ENCODE measurements at regions not wholly inside any gene's neighbourhood (a gene's known extent, or its start where the extent isn't known, plus 50 kb on each side); places are given as distances from the start of the nearest gene placed in this dataset.

DNA sequence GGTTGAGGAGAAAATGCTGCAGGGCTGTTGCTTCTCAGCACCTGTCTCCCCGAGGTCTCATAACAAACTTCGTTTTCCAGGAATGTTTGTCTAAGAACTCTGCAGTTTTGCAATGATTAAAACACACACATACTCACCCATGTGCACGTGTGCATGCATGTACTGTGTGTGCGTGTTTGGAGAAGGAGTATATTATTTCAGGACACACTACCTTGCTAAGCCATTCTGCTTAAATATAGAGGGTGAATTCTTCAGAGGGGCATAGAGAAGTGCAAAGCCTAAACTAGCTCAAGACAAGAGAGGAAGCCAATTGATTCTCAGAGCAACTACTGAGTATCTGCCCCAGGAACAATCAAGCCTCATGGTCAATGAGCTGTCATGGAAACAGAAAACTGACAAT is 298.4 kb upstream of the MGMT start:
- 0% methylated on average over 4 of the region's 4 CpGs for WGBS (ENCODE audit: low lambda C conversion rate)

More for the DNA sequence above, 298.4 kb upstream of the MGMT start:
- intact Hi-C loops (cut with micrococcal nuclease; ENCODE audit: unreplicated experiment) (no loop called here), in situ Hi-C loops (cut with HindIII; ENCODE audit: extremely low pct_ligation_motif_present, low pct_unique_long_range_greater_than_20kb) (no loop called here)
- TF ChIP-seq ZNF546 (CRISPR knock-in tag; conservative IDR thresholded peaks at IDR 0.05): no peak
- TF ChIP-seq ATF3 (CRISPR knock-in tag; IDR thresholded peaks at IDR 0.05): no peak
- no peak for TF ChIP-seq ZNF547 (CRISPR knock-in tag; IDR thresholded peaks at IDR 0.05)
- no peak for TF ChIP-seq NCOR1 (IDR thresholded peaks at IDR 0.05; ENCODE audit: borderline replicate concordance, low read length)
- TF ChIP-seq IRF2 (CRISPR knock-in tag; IDR thresholded peaks at IDR 0.05): no peak
- no peak for TF ChIP-seq SUZ12 (IDR thresholded peaks at IDR 0.05; ENCODE audit: low read depth, low read length)
- TF ChIP-seq KAT7 (CRISPR knock-in tag; IDR thresholded peaks at IDR 0.05; ENCODE audit: borderline replicate concordance): no peak
- TF ChIP-seq KLF11 (CRISPR knock-in tag; IDR thresholded peaks at IDR 0.05): no peak
- no peak for TF ChIP-seq ZBTB39 (CRISPR knock-in tag; IDR thresholded peaks at IDR 0.05)
- TF ChIP-seq, protein P1, sequence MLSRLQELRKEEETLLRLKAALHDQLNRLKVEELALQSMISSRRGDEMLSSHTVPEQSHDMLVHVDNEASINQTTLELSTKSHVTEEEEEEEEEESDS (CRISPR knock-in tag; IDR thresholded peaks at IDR 0.05; ENCODE audit: borderline replicate concordance): no peak
- no peak for TF ChIP-seq SNAI1 (CRISPR knock-in tag; IDR thresholded peaks at IDR 0.05; ENCODE audit: borderline replicate concordance)
- no peak for TF ChIP-seq ZNF850 (CRISPR knock-in tag; conservative IDR thresholded peaks at IDR 0.05)
- TF ChIP-seq, protein P2, sequence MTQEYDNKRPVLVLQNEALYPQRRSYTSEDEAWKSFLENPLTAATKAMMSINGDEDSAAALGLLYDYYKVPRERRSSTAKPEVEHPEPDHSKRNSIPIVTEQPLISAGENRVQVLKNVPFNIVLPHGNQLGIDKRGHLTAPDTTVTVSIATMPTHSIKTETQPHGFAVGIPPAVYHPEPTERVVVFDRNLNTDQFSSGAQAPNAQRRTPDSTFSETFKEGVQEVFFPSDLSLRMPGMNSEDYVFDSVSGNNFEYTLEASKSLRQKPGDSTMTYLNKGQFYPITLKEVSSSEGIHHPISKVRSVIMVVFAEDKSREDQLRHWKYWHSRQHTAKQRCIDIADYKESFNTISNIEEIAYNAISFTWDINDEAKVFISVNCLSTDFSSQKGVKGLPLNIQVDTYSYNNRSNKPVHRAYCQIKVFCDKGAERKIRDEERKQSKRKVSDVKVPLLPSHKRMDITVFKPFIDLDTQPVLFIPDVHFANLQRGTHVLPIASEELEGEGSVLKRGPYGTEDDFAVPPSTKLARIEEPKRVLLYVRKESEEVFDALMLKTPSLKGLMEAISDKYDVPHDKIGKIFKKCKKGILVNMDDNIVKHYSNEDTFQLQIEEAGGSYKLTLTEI (CRISPR knock-in tag; conservative IDR thresholded peaks at IDR 0.05): no peak
- Histone ChIP-seq H3K27ac (ENCODE audit: extremely low read length, insufficient read depth, low read length) (no peak overlapping the region), H3K9me3 (ENCODE audit: low read length) (no peaks in the 10 kb centered on the region), H3K4me2 (ENCODE audit: low read depth, low read length) (no peak overlapping the region), H4K20me1 (ENCODE audit: insufficient read depth, low read length) (no peaks in the 10 kb centered on the region), H3K9ac (ENCODE audit: insufficient read depth, low read depth, low read length) (no peak overlapping the region), H3K27me3 (ENCODE audit: control insufficient read depth in 1 of 2, insufficient read depth in 2 of 2, low read length in 2 of 2) (no peaks in the 10 kb centered on the region; a peak in 1 of 5 replicates), H2AFZ (ENCODE audit: low read length) (no peak overlapping the region), H3K4me3 (replicated peaks in 1 of 3; ENCODE audit: insufficient read depth in 1 of 3, low read depth in 2 of 3, low read length in 3 of 3) (no peak overlapping the region), H3K4me1 (ENCODE audit: insufficient read depth, low read length) (no peaks in the 10 kb centered on the region), H3K79me2 (ENCODE audit: insufficient read depth, low read length) (no peaks in the 10 kb centered on the region), H3K36me3 (replicated peaks in 1 of 2; ENCODE audit: control insufficient read depth in 1 of 2, insufficient read depth in 2 of 2, low read length in 2 of 2) (no peaks in the 10 kb centered on the region)
- ATAC-seq (no peak), DNase-seq (ENCODE audit: low spot score) (no peak), FAIRE-seq (no peak)
- no TSS peak for BruUV-seq (replicated peaks)
- ChIA-PET CTCF (ENCODE audit: low intra/inter-chr PET ratio, low total read pairs) (no interaction called here), POLR2A (no interaction called here)

Data from HepG2 (cell line).